ENCODE measurements at regions not wholly inside any gene's neighbourhood (a gene's known extent, or its start where the extent isn't known, plus 50 kb on each side); places are given as distances from the start of the nearest gene placed in this dataset.

- Histone ChIP-seq H3K9me3 (no peaks in the 10 kb centered on the region), H3K27ac (no peak overlapping the region), H3K27me3 (no peaks in the 10 kb centered on the region), H3K36me3 (no peaks in the 10 kb centered on the region), H3K4me1 (peaks cover 13% of the 10 kb centered on the region), H3K4me3 (no peak overlapping the region)
- TF ChIP-seq POLR2AphosphoS5 (IDR thresholded peaks at IDR 0.05; ENCODE audit: insufficient read depth in 1 of 2, low read depth in 1 of 2) (no peak), POLR2A (IDR thresholded peaks at IDR 0.05) (no peak), CTCF (IDR thresholded peaks at IDR 0.05) (no peak)
- DNase-seq (ENCODE audit: extremely low spot score in 2 of 2): no peak
- intact Hi-C loops (cut with DNase I): no loop called here
Measured at GRCh38 chr20:12265662-12266061, 348.0 kb downstream of the BTBD3 start.

GRCh38 chr20:12269579-12269978 is 351.9 kb downstream of the BTBD3 start:
- Histone ChIP-seq H3K36me3 (no peaks in the 10 kb centered on the region), H3K9me3 (no peaks in the 10 kb centered on the region), H3K27me3 (no peaks in the 10 kb centered on the region), H3K4me3 (no peak overlapping the region), H3K27ac (no peak overlapping the region), H3K4me1 (peaks cover 10% of the 10 kb centered on the region)
- DNase-seq (ENCODE audit: extremely low spot score in 2 of 2): no peak
- TF ChIP-seq POLR2A (IDR thresholded peaks at IDR 0.05): no peak
- TF ChIP-seq CTCF (IDR thresholded peaks at IDR 0.05): no peak
- no peak for TF ChIP-seq POLR2AphosphoS5 (IDR thresholded peaks at IDR 0.05; ENCODE audit: insufficient read depth in 1 of 2, low read depth in 1 of 2)
- intact Hi-C loops (cut with DNase I): no loop called here

GRCh38 chr20:12270863-12271262 is 353.2 kb downstream of the BTBD3 start:
- intact Hi-C loops (cut with DNase I): no loop called here
- Histone ChIP-seq H3K36me3 (no peaks in the 10 kb centered on the region), H3K9me3 (no peaks in the 10 kb centered on the region), H3K27ac (no peak overlapping the region), H3K4me1 (peaks cover 1% of the 10 kb centered on the region), H3K4me3 (no peak overlapping the region), H3K27me3 (no peaks in the 10 kb centered on the region)
- TF ChIP-seq POLR2A (IDR thresholded peaks at IDR 0.05) (no peak), POLR2AphosphoS5 (IDR thresholded peaks at IDR 0.05; ENCODE audit: insufficient read depth in 1 of 2, low read depth in 1 of 2) (no peak), CTCF (IDR thresholded peaks at IDR 0.05) (no peak)
- no peak for DNase-seq (ENCODE audit: extremely low spot score in 2 of 2)

GRCh38 chr20:12276011-12276673 is 358.4 kb downstream of the BTBD3 start:
- H3K27ac ChIP-seq: no peak overlapping the region
- DNase-seq (ENCODE audit: extremely low spot score in 2 of 2): no peak
- H3K36me3 ChIP-seq: no peaks in the 10 kb centered on the region
- no peaks in the 10 kb centered on the region for H3K4me1 ChIP-seq
- no peak for TF ChIP-seq CTCF (IDR thresholded peaks at IDR 0.05)
- no peak for TF ChIP-seq POLR2A (IDR thresholded peaks at IDR 0.05)
- TF ChIP-seq POLR2AphosphoS5 (IDR thresholded peaks at IDR 0.05; ENCODE audit: insufficient read depth in 1 of 2, low read depth in 1 of 2): no peak
- H3K9me3 ChIP-seq: no peaks in the 10 kb centered on the region
- intact Hi-C loops (cut with DNase I): no loop called here
- no peak overlapping the region for H3K4me3 ChIP-seq
- no peaks in the 10 kb centered on the region for H3K27me3 ChIP-seq

- TF ChIP-seq POLR2A (IDR thresholded peaks at IDR 0.05): no peak
- TF ChIP-seq POLR2AphosphoS5 (IDR thresholded peaks at IDR 0.05; ENCODE audit: insufficient read depth in 1 of 2, low read depth in 1 of 2): peak in 1 of 2 donors; percentile 35
- Histone ChIP-seq H3K36me3 (no peaks in the 10 kb centered on the region), H3K27me3 (no peaks in the 10 kb centered on the region), H3K4me3 (no peak overlapping the region), H3K4me1 (no peaks in the 10 kb centered on the region), H3K27ac (no peak overlapping the region), H3K9me3 (no peaks in the 10 kb centered on the region)
- intact Hi-C loops (cut with DNase I): no loop called here
- DNase-seq (ENCODE audit: extremely low spot score in 2 of 2): no peak
Measured at GRCh38 chr20:12287575-12287974, 369.9 kb downstream of the BTBD3 start.

All from vagina (tissue), 2 donors.